GM18951 (cell line): ENCODE measurements at regions not wholly inside any gene's neighbourhood (a gene's known extent, or its start where the extent isn't known, plus 50 kb on each side); places are given as distances from the start of the nearest gene placed in this dataset.

Experiments
- POLR2A ChIP-seq: IDR thresholded peaks from 4 replicates; pipeline ENCODE4 v1.6.1; 2011; ENCODE audit warnings: mild to moderate bottlenecking; ENCODE audit not compliant: insufficient read length, insufficient read depth; ENCODE audit errors: extremely low read depth
- in situ Hi-C: fragments of 300-500 bp; cut with MboI; formaldehyde crosslinking; loops from one replicate; pipeline ENCODE4 v1.12.0; 2022; ENCODE audit warnings: low sequenced_read_pairs, mixed read lengths, inconsistent platforms; ENCODE audit not compliant: unreplicated experiment

DNA sequence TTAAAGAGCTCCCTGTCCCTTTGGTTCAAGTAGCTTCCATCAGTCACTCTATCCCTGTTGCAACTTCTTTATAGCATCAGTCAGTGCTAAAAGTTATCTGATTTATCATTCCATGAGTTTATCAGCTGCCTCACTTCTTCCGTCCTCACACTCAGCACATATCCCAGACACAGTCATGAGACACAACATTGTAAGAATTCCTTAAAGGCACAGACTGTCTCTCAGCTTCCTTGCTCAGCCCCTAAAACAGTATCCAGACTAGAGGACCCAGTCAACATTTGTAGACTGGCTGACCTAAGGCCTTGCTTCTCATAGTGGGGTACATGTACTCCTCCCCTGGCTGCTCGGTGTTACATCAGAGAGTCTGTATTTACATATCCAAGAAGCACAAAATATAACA is 164.9 kb upstream of the ADGRL2 start:
- in situ Hi-C loops = no loop called here

DNA sequence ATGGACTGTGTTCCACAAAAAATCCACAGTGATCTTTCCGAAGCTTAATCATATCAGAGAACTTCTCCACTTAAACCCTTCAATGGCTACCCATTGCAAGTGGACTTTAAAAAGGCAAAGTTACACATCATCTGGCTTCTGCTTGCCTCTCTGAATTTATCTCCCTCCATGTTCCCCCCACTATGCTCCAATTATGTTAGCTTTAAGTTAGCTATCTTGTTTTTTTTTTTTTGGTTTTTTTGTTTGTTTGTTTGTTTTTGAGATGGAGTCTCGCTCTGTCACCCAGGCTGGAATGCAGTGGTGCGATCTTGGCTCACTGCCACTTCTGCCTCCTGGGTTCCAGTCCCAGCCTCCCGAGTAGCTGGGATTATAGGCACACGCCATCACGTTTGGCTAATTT is 166.4 kb upstream of the ADGRL2 start:
- in situ Hi-C loops = no loop called here

More for the DNA sequence above, 164.9 kb upstream of the ADGRL2 start:
- TF ChIP-seq POLR2A = no peak

DNA sequence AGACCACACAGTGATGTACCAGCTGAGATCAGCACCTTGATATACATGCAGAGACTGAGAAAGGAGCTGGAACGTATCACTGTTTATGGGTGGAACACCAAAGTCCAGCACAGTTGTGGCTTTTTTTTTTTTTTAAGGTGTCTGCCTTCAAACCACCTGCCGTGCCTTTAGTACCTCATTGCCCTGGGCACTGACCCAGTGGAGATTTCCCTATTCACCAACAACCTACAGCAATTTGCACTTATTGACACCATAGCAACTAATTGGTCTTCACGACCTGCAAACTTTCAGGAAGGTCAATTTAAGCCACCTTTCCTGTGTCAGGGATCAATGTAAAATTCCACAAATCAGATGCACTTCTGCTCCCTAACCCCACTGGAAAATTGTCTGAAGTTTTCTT is 181.6 kb upstream of the ADGRL2 start:
- no peak for TF ChIP-seq POLR2A
- in situ Hi-C loops = no loop called here

More for the DNA sequence above, 166.4 kb upstream of the ADGRL2 start:
- TF ChIP-seq POLR2A = no peak

DNA sequence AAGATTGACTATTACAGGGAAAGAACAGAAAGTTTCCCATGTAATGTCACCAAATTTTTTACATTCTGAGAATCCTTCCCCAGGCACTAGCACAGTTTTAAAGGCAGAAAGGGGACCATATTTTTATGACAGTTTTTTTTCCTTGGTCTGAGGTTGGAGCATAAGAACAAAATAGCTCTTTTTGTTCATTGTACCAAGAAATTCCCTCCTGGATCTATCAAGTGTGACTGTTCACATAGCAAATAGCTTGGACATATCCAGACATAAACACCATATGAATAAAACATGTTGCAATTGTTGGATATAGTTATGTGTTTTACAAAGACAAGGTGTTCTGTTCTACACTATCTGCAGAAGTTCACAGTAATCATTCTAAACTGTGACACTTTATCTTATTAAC is 182.4 kb upstream of the ADGRL2 start:
- in situ Hi-C loops = no loop called here
- no peak for TF ChIP-seq POLR2A

DNA sequence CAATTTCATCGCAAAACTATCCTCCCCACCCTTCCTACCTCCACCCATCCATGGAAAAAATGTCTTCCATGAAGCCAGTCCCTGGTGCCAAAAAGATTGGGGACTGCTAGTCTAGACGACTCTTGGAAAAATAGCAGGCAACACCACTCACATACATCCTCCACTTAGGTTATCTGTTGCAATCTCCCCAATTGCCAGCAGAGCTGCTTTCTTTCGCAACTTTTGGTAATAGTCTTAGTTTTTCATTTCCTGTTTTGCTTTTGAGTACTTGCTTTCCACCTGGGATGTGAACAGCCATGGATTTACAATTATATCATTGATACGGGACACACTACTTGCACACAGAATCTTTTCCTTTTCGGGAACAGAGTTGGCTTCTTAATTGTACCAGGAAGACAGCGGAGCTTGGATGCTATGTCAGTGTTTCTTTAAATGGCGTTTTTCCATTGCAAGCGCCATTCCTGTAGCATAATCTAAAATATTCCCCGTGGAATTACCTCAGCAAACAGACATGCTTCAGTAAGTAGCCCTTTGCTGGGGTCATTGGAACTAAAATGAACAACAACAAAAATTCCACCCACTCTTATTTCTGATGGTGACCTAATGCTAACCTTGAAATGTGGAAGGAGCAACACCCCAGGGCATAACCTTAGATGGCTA is 183.3 kb upstream of the ADGRL2 start:
- in situ Hi-C loops = no loop called here
- no peak for TF ChIP-seq POLR2A

DNA sequence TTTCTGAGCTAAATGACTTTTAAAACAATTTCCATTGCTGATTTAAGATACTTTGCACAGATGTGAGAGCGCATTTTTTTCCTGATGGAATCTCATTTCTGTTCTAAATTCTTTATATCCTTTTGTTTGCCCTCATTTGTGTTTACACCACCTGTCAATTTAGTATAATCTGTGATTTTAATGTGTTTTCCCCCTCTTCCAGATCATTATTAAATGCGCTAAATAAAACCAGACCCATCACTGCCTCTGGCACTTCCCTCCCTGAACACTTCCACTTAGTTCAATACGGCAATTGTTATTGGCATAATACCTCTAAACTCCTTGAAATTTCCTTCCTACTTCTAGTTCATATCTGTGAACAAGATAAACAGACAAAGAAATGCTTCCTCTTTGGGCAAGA is 186.9 kb upstream of the ADGRL2 start:
- TF ChIP-seq POLR2A = no peak
- in situ Hi-C loops = no loop called here

DNA sequence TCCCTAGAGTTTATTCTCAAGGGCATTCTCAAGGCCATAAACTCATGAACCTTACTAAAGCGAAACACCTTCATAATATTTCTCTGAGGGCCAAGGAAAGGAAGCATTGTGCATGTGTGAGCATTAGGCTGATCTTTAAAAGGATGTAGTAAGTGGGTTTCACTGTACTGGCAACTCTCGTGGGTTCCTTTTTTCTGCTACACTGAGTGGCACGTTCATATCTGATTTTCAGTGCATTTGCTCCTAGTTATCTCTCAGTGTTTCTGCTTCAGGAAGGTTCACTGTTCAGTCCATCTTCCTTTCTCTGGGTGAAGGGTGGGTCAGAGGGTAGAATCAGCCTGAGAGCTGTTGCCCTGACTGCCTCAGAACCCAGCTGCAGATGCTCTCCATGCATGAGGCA is 192.8 kb upstream of the ADGRL2 start:
- in situ Hi-C loops = no loop called here

DNA sequence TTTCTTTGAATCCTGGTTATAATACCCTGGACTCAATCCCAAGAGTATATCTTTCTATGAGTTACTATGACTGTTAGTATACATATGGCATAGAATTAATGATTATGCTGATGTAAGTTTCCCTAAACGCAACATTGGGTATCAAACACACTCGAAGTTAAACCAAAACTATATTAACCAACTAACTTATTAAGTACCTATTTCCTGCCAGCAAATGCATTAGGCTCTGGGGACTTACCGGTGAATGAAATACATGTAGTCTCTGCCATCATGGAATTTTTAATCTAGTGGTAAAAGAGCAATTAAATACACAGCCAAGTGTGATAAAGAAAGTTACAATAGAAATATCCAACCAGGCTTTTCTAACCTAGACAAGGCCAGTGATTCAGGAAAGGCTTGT is 193.6 kb upstream of the ADGRL2 start:
- in situ Hi-C loops = no loop called here
- TF ChIP-seq POLR2A = no peak

More for the DNA sequence above, 192.8 kb upstream of the ADGRL2 start:
- TF ChIP-seq POLR2A = no peak

DNA sequence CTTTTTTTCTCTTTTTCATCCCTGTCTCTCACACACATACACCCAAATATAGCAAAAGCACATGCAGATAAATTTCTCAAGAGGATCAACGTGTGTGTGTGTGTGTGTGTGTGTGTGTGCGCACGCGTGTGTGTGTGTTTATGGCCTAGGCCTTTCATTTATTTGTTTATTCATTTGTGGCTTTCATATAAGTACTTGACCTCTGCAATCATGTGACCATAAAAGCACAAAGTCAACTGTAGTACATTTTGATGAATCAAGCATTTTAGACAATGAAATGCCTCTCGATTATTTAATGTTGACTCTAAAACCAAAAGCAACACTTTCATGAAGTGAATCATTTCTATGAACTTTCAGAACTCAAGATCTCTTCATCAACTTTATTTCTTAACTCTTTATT is 194.1 kb upstream of the ADGRL2 start:
- no peak for TF ChIP-seq POLR2A
- in situ Hi-C loops = no loop called here

DNA sequence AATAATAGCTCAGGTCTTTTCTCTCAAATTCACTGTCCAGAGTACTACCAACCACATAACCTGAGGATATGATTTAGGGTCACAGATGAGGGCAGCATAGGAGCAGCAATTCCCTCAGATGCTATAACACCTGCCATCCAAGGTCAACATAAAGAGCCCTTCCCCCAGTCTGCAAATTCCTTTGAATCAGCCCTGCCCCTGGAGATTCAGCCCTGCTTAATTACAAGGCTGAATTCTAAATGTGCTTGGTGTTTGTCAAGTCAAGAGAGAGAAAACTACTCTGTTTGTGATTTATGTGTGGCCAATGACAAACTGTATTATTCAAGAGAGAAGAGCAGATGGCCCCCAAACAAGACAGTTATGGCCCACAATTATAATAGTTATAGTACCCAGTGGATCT is 195.7 kb upstream of the ADGRL2 start:
- in situ Hi-C loops = no loop called here
- no peak for TF ChIP-seq POLR2A

DNA sequence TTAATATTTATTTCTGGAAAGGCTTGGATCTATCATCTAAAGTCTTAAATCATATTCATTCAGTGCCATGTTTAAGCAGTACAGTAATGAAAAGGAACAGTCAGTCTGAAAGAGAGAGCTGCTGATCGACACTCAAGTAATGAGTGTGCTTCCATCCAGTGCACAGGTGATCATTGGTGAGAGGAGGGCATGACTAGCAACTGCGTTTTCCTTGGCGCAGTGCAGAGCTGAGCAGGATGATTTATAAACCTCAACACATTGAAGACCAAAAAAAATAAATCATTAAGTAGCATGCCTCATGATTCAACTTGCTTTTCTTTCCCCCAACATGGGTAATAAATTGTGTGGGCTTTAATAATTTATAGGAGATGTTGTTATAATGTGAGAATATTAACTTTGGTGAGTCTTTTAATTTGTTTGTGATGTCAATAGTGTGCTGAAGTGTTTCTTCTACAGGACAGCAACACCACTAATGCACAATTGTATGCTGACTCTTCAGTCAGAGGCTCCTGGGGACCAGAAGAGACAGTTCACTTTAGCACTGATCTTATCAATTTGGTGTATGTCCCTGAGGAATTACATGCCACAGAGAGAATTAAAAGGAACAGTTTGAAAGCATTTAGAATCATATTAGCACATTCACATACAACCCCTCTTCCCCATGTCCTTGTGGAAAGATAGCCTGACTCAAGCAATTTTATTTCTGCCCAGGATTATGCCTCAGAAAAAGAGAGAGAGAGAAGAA is 199.7 kb upstream of the ADGRL2 start:
- TF ChIP-seq POLR2A = no peak
- in situ Hi-C loops = no loop called here

DNA sequence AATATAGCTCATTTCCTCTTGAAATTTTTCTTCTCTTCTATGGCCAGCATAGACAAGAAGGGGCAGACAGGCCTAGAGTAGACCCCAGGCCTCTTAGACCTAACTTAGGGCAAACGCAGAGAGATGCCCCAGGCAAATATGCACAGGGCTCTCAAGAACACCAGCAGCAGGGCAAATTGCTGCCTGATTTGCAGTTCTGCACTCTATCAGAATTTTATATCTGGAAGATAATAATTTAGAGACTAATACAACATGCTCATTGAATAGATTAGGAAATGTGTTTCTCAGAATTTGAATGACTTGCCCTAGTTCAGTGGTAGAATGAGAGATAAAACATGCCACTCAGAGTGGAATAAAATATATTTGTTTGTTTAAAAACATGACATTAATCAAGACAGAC is 200.4 kb upstream of the ADGRL2 start:
- in situ Hi-C loops = no loop called here
- TF ChIP-seq POLR2A = no peak

DNA sequence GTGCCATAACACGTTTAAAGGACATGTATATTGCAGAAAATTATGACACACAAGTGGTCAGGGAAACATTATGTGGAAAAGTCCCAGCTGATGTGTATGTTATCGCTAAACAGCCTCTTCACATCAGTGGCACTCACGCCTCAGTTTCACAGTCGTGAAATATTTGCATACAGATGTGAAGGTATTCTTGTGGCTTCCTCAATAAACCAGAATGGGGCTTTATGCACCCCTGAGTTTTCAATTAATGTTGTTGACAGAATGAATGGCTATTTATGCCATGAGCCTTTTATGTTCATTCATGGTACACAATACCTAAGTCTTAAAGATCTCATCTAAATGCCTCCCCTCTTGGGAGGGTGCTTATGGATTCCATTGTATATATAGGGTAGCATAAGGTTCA is 202.1 kb upstream of the ADGRL2 start:
- no peak for TF ChIP-seq POLR2A
- in situ Hi-C loops = no loop called here

DNA sequence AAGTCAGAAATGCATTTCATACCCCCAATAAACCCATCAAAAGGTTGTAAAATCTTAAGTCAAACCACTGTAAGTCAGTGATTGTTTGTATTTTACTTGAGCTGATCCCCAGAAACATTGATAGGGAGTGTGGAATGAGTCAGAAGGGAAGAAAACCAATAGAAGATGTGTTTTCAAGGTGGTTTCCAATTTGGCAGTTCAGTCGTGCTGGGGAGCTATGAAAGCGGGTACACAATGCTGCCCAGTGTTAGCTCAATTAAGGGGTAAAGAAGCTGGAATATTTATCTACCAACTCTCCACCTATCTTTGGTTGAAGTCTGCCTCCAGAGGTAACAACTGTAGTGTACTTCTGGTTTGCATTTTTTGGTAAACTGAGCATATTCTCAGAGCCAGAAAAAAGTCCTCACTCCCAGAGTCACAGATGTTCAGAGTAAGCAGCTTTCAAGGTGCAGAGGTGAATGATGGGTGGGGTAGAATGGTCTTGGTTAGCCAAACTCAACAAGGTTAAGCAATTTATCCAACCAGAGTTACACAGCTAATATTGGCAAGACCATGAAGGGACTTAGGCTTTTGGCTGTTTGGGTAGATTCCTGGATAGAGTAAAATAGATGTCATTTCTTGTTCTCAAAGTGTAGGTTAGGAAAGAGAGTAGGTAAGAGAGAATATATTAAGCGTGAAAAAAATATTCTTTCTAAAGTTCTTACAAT is 202.9 kb upstream of the ADGRL2 start:
- in situ Hi-C loops = no loop called here
- TF ChIP-seq POLR2A = no peak
